K562 (cell line): ENCODE measurements at regions not wholly inside any gene's neighbourhood (a gene's known extent, or its start where the extent isn't known, plus 50 kb on each side); places are given as distances from the start of the nearest gene placed in this dataset.

Source experiments
- ATAC-seq: fragments of 200-7000 bp; cut with Tn5 transposase; 3 replicates; pipeline ENCODE4 v1.9.1; 2020; ENCODE audit warnings: moderate library complexity
- BruUV-seq: library from RNA; stranded (reverse); fragments of 400-500 nt; replicated peaks from 2 replicates; lab custom pipeline; 2021; lab: Mats Ljungman, UMichigan
- CTCF ChIA-PET: fragments of 300-600 bp; formaldehyde crosslinking; extraction: SDS; loops from one replicate; lab custom pipeline; 2021; ENCODE audit warnings: low intra/inter-chr PET ratio; lab: Yijun Ruan, JAX
- POLR2A ChIA-PET: fragments of 300-600, 350-650 bp; sonication (Branson Sonifier 250); formaldehyde crosslinking; extraction: SDS; loops from one replicate; lab custom pipeline; 2021; ENCODE audit warnings: antibody characterized with exemption, inconsistent platforms; lab: Yijun Ruan, JAX
- DNase-seq, 4 experiments: peaks; one replicate each; pipeline versions ENCODE4 v3.0.0 to v3.0.0-alpha.2; 2011 to 2018; ENCODE audit warnings: low spot score in 3 of 4, mixed read lengths in 3 of 4; ENCODE audit errors: extremely low read depth in 1 of 4
- FAIRE-seq: peaks from 2 replicates; lab custom pipeline; 2011; peaks lifted over from hg19 to GRCh38; lab: Jason Lieb, UNC
- H2AFZ ChIP-seq: 2 replicates; pipeline ENCODE4 v1.6.0; 2011; ENCODE audit warnings: low read depth, low read length, control low read depth, inconsistent platforms
- H3K27ac ChIP-seq: fragments of 200-600 bp; 3 replicates; pipeline ENCODE4 v1.8.0; 2011; ENCODE audit warnings: low read depth, mild to moderate bottlenecking, control low read depth, inconsistent platforms, low read length, moderate library complexity, mixed read lengths; ENCODE audit errors: extremely low read depth
- H3K27me3 ChIP-seq, 2 experiments: fragments of 300-600 bp in 1 of 2; 2 replicates in 1 of 2; 3 replicates in 1 of 2; pipeline versions ENCODE4 v1.6.0 to v1.8.0; 2011; ENCODE audit warnings: inconsistent platforms in 2 of 2, low read length in 2 of 2, mild to moderate bottlenecking in 1 of 2, mixed read lengths in 1 of 2, moderate library complexity in 1 of 2; ENCODE audit not compliant: control insufficient read depth in 2 of 2, insufficient read depth in 2 of 2
- H3K36me3 ChIP-seq: fragments of 300-600 bp; 3 replicates; pipeline ENCODE4 v1.8.0; 2011; ENCODE audit warnings: mild to moderate bottlenecking, low read length, inconsistent platforms; ENCODE audit not compliant: control insufficient read depth, insufficient read depth
- H3K4me1 ChIP-seq, 2 experiments: fragments of 200-600 bp in 1 of 2; replicated peaks in 1 of 2; 2 replicates in 1 of 2; 3 replicates in 1 of 2; pipeline versions ENCODE4 v1.5.1 to v1.8.0; 2011; ENCODE audit warnings: inconsistent platforms in 2 of 2, low read length in 2 of 2, mild to moderate bottlenecking in 1 of 2, mixed read lengths in 1 of 2, moderate library complexity in 1 of 2; ENCODE audit not compliant: control insufficient read depth in 2 of 2, insufficient read depth in 2 of 2
- H3K4me2 ChIP-seq: 2 replicates; pipeline ENCODE4 v1.6.1; 2011; ENCODE audit warnings: low read length, control low read depth, inconsistent platforms, mixed read lengths; ENCODE audit not compliant: insufficient read depth
- H3K4me3 ChIP-seq: fragments of 200-600 bp; sonication (generic), shearing (Covaris generic); 2 replicates; pipeline ENCODE4 v1.5.1; 2016; ENCODE audit warnings: control low read depth, inconsistent platforms
- H3K79me2 ChIP-seq: fragments of 200-600 bp; 3 replicates; pipeline ENCODE4 v1.8.0; 2011; ENCODE audit warnings: low read length, inconsistent platforms; ENCODE audit not compliant: control insufficient read depth, insufficient read depth
- H3K9ac ChIP-seq, 2 experiments: 2 replicates each; pipeline versions ENCODE4 v1.6.0 to v1.6.1; 2011; ENCODE audit warnings: low read depth in 2 of 2, low read length in 2 of 2, control low read depth in 1 of 2, inconsistent platforms in 1 of 2, mild to moderate bottlenecking in 1 of 2, mixed read lengths in 1 of 2; ENCODE audit not compliant: insufficient read depth in 1 of 2
- H3K9me1 ChIP-seq: one replicate; pipeline ENCODE4 v1.6.0; 2011; ENCODE audit warnings: inconsistent platforms, mild to moderate bottlenecking, low read length, moderate library complexity; ENCODE audit not compliant: control insufficient read depth, insufficient read depth
- H3K9me3 ChIP-seq: replicated peaks from 2 replicates; pipeline ENCODE4 v1.5.1; 2011; ENCODE audit warnings: low read depth, low read length, inconsistent platforms; ENCODE audit not compliant: control insufficient read depth, insufficient read depth
- H4K20me1 ChIP-seq: replicated peaks from 2 replicates; pipeline ENCODE4 v1.6.1; 2011; ENCODE audit warnings: low read length, inconsistent platforms, mixed read lengths; ENCODE audit not compliant: control insufficient read depth, insufficient read depth
- ADNP ChIP-seq: fragments of 200-800 bp; sonication (Bioruptor generic); IDR thresholded peaks from 2 replicates; pipeline ENCODE4 v1.6.1; 2016; ENCODE audit warnings: missing genetic modification characterization, missing compliant biosample characterization
- CBFA2T3 ChIP-seq: fragments of 450-650 bp; IDR thresholded peaks from 2 replicates; pipeline ENCODE4 v1.6.1; 2017
- E2F3 ChIP-seq: fragments of 250-450 bp; sonication (Bioruptor Pico); IDR thresholded peaks from 2 replicates; pipeline ENCODE4 v1.4.0; 2020; ENCODE audit warnings: mild to moderate bottlenecking
- ETV1 ChIP-seq: fragments of 450-650 bp; conservative IDR thresholded peaks from 2 replicates; pipeline ENCODE4 v1.6.1; 2016; ENCODE audit warnings: missing genetic modification characterization, control low read depth, low read depth, missing compliant biosample characterization
- ETV5 ChIP-seq: sonication (generic); formaldehyde crosslinking; IDR thresholded peaks from 2 replicates; pipeline ENCODE4 v1.4.0; 2020; ENCODE audit warnings: low read depth, mild to moderate bottlenecking, missing genetic modification reagents
- FOXP1 ChIP-seq: sonication (generic); formaldehyde crosslinking; IDR thresholded peaks from 2 replicates; pipeline ENCODE4 v1.8.0; 2022; ENCODE audit warnings: mild to moderate bottlenecking, missing genetic modification reagents
- KDM5B ChIP-seq: fragments of 200-600 bp; sonication (generic); IDR thresholded peaks from 2 replicates; pipeline ENCODE4 v1.6.1; 2012; ENCODE audit warnings: low read depth, mild to moderate bottlenecking, moderate library complexity, low read length, control low read depth, inconsistent platforms; ENCODE audit not compliant: insufficient replicate concordance
- LARP7 ChIP-seq: fragments of 450-650 bp; IDR thresholded peaks from 2 replicates; pipeline ENCODE4 v1.6.1; 2016
- NR4A1 ChIP-seq, 2 experiments: fragments of 250-450 bp in 1 of 2; fragments of 450-650 bp in 1 of 2; sonication (Bioruptor Pico) in 1 of 2; IDR thresholded peaks; 2 replicates each; pipeline versions ENCODE4 v1.4.0 to v1.6.1; 2016 to 2020; ENCODE audit warnings: mild to moderate bottlenecking in 2 of 2, missing compliant biosample characterization in 1 of 2, missing genetic modification characterization in 1 of 2, moderate library complexity in 1 of 2
- PTBP1 ChIP-seq: fragments of 200-400 bp; formaldehyde crosslinking; IDR thresholded peaks from 2 replicates; pipeline ENCODE4 v1.6.1; 2017; ENCODE audit warnings: low read depth, low read length
- RBBP5 ChIP-seq: fragments of 200-600 bp; sonication (generic); IDR thresholded peaks from 2 replicates; pipeline ENCODE4 v1.6.1; 2012; ENCODE audit warnings: borderline replicate concordance, mild to moderate bottlenecking, low read length, control low read depth, inconsistent platforms; ENCODE audit not compliant: insufficient read depth, poor library complexity, severe bottlenecking
- STAT5B ChIP-seq: fragments of 250-450 bp; sonication (Bioruptor Pico); IDR thresholded peaks from 2 replicates; pipeline ENCODE4 v1.8.0; 2021; ENCODE audit warnings: mild to moderate bottlenecking, inconsistent platforms
- ZNF212 ChIP-seq: fragments of 450-650 bp; formaldehyde crosslinking; IDR thresholded peaks from 2 replicates; pipeline ENCODE4 v1.4.0; 2020; ENCODE audit warnings: mild to moderate bottlenecking
- ZNF3 ChIP-seq: fragments of 250-450 bp; sonication (Bioruptor Pico); IDR thresholded peaks from 2 replicates; pipeline ENCODE4 v1.5.0; 2021; ENCODE audit warnings: mild to moderate bottlenecking, moderate library complexity
- ZNF316 ChIP-seq: fragments of 450-650 bp; IDR thresholded peaks from 2 replicates; pipeline ENCODE4 v1.6.1; 2016
- WGBS: fragments of 100-300 bp; shearing (Covaris generic); methylation state at CpG from one replicate; pipeline ENCODE4 v1.1.6; 2016; ENCODE audit warnings: low coverage, mixed read lengths; ENCODE audit not compliant: insufficient coverage; ENCODE audit errors: missing lambda C conversion rate; 5-methylcytosine and 5-hydroxymethylcytosine counted together
- in situ Hi-C: fragments of 300-500 bp; cut with MboI; formaldehyde crosslinking; loops from 4 replicates; pipeline ENCODE4 v1.15.0; 2018; ENCODE audit warnings: inconsistent platforms, mixed read lengths
- intact Hi-C: fragments of 100-400 bp; cut with micrococcal nuclease; formaldehyde crosslinking; loops from 2 replicates; pipeline ENCODE4 v1.14.2; 2022
- TF ChIP-seq, protein P1 (sequence below): fragments of 250-450 bp; sonication (Bioruptor Pico); IDR thresholded peaks from 2 replicates; pipeline ENCODE4 v1.4.0; 2020; ENCODE audit warnings: mild to moderate bottlenecking, moderate library complexity

DNA sequence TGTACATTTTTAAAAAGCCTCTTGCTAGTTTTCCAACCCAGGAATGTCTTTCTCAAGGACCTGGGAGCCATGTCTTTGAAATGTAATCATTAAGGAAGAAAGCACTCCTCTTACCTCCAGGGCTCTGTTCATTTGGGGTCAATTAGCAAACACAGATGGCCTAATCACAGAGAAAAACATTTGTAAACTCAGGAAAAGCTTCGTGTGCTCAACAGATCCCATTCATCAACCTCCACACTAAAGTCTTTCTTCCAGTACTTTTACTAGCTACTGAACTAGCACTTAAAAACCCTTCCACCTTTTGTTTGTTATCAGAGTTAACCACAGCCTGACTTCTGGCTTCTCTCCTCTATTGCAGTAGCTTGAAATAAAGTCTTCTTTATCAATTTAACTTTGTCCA, 441.4 kb downstream of the PCDH20 start:
- Histone ChIP-seq H3K27me3 (no peaks in the 10 kb centered on the region), H3K27ac (no peak overlapping the region), H3K9ac (no peak overlapping the region), H3K4me2 (no peak overlapping the region), H3K9me3 (no peaks in the 10 kb centered on the region), H2AFZ (no peak overlapping the region), H3K9me1 (no peaks in the 10 kb centered on the region), H3K79me2 (no peaks in the 10 kb centered on the region), H4K20me1 (no peaks in the 10 kb centered on the region), H3K4me1 (no peaks in the 10 kb centered on the region), H3K4me3 (no peak overlapping the region), H3K36me3 (no peaks in the 10 kb centered on the region)
- POLR2A ChIA-PET = no interaction called here
- CTCF ChIA-PET = no interaction called here
- intact Hi-C loops = no loop called here
- FAIRE-seq = no peak
- 8% methylated on average over 1 of the region's 1 CpG for WGBS
- DNase-seq = no peak
- in situ Hi-C loops = no loop called here
- TF ChIP-seq ZNF316 (no peak), ETV5 (CRISPR knock-in tag) (no peak), RBBP5 (no peak), ADNP (tag) (no peak), STAT5B (CRISPR knock-in tag) (no peak), CBFA2T3 (no peak)
- no peak for ATAC-seq
- no TSS peak for BruUV-seq

DNA sequence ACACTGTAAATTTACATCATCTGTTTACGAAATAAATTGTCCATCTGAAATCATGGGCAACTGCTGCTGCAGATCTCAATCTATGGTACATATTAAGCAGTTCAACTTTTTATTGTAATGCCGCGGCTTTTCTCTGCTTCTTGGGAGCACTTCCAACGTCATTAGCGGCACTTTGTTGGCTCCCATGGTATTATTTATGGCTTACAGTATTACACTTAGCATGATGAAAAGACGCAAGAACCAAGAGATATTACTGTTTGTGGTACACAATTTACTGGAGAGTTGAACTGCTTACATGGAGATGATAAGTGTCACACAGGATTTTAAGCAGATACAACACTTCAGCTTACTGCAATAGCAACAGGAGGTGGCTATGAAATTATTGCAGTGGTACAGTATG, 442.1 kb downstream of the PCDH20 start:
- in situ Hi-C loops (no loop called here), intact Hi-C loops (no loop called here)
- FAIRE-seq (no peak), DNase-seq (no peak), ATAC-seq (no peak)
- BruUV-seq = no TSS peak
- Histone ChIP-seq H3K79me2 (no peaks in the 10 kb centered on the region), H3K9ac (no peak overlapping the region), H3K4me3 (no peak overlapping the region), H3K9me3 (no peaks in the 10 kb centered on the region), H3K27me3 (no peaks in the 10 kb centered on the region), H3K4me2 (no peak overlapping the region), H3K9me1 (no peaks in the 10 kb centered on the region), H3K36me3 (no peaks in the 10 kb centered on the region), H4K20me1 (no peaks in the 10 kb centered on the region), H3K27ac (no peak overlapping the region), H2AFZ (no peak overlapping the region), H3K4me1 (no peaks in the 10 kb centered on the region)
- CTCF ChIA-PET = no interaction called here
- POLR2A ChIA-PET = no interaction called here
- WGBS = 0% methylated on average over 6 of the region's 6 CpGs
- TF ChIP-seq PTBP1 (no peak), FOXP1 (CRISPR knock-in tag) (no peak), ETV1 (tag) (no peak), LARP7 (no peak), ZNF212 (CRISPR knock-in tag) (no peak), NR4A1 (CRISPR knock-in tag; IDR thresholded peaks at IDR 0.05) (no peak), NR4A1 (tag; IDR thresholded peaks at IDR 0.05) (no peak), E2F3 (CRISPR knock-in tag) (no peak), KDM5B (no peak), ZNF3 (no peak)
- TF ChIP-seq, protein P1, sequence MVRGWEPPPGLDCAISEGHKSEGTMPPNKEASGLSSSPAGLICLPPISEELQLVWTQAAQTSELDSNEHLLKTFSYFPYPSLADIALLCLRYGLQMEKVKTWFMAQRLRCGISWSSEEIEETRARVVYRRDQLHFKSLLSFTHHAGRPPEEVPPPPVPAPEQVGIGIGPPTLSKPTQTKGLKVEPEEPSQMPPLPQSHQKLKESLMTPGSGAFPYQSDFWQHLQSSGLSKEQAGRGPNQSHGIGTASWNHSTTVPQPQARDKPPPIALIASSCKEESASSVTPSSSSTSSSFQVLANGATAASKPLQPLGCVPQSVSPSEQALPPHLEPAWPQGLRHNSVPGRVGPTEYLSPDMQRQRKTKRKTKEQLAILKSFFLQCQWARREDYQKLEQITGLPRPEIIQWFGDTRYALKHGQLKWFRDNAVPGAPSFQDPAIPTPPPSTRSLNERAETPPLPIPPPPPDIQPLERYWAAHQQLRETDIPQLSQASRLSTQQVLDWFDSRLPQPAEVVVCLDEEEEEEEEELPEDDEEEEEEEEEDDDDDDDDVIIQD (CRISPR knock-in tag) = no peak
